DND-41 (cell line): ENCODE measurements at regions not wholly inside any gene's neighbourhood (a gene's known extent, or its start where the extent isn't known, plus 50 kb on each side); places are given as distances from the start of the nearest gene placed in this dataset.

Experiments
- CTCF ChIP-seq: IDR thresholded peaks from 2 replicates; pipeline ENCODE4 v1.5.1; 2012; ENCODE audit warnings: borderline replicate concordance, low read length, moderate library complexity, mild to moderate bottlenecking; ENCODE audit not compliant: poor library complexity, severe bottlenecking; ENCODE audit errors: extremely low read depth
- EZH2 ChIP-seq: IDR thresholded peaks from 3 replicates; pipeline ENCODE4 v1.6.1; 2012; ENCODE audit warnings: borderline replicate concordance, low read depth, mild to moderate bottlenecking, moderate library complexity, low read length, inconsistent platforms; ENCODE audit not compliant: severe bottlenecking

- no peak for TF ChIP-seq CTCF
- no peak for TF ChIP-seq EZH2
Observed at GRCh38 chr5:171603591-171603990, 182.0 kb upstream of the SMIM23 start.
